SK-N-MC (cell line): ENCODE measurements at regions not wholly inside any gene's neighbourhood (a gene's known extent, or its start where the extent isn't known, plus 50 kb on each side); places are given as distances from the start of the nearest gene placed in this dataset.
A peak's percentile ranks its signal among the peaks of the same experiment; 100 is the strongest.
"Not testable (repeated sequence)": the region's sequence is repeated elsewhere in the genome, so short reads cannot be mapped to it uniquely, and the experiment has no call there.

Source experiments
- DNase-seq: peaks from one replicate; pipeline ENCODE4 v3.0.0-alpha.2; 2011; ENCODE audit warnings: low read depth, low spot score
- H3K27ac ChIP-seq: fragments of 200-600 bp; sonication (generic); 2 replicates; pipeline ENCODE4 v1.5.1; 2016; ENCODE audit warnings: mixed run types
- H3K36me3 ChIP-seq: fragments of 200-600 bp; sonication (generic); 2 replicates; pipeline ENCODE4 v1.6.1; 2017; ENCODE audit warnings: antibody characterized with exemption, low read length, mixed read lengths; ENCODE audit not compliant: insufficient read depth
- H3K4me3 ChIP-seq: fragments of 200-600 bp; sonication (generic); 2 replicates; pipeline ENCODE4 v1.5.1; 2016
- H3K9ac ChIP-seq: fragments of 200-600 bp; sonication (generic); 2 replicates; pipeline ENCODE4 v1.8.0; 2017; ENCODE audit warnings: mixed run types, mixed read lengths; ENCODE audit not compliant: insufficient read length
- H3K9me3 ChIP-seq: fragments of 200-600 bp; sonication (generic); 2 replicates; pipeline ENCODE4 v1.6.1; 2017; ENCODE audit warnings: low read depth, mild to moderate bottlenecking, antibody characterized with exemption, low read length, moderate library complexity, mixed read lengths
- EZH2 ChIP-seq: fragments of 200-600 bp; sonication (generic); IDR thresholded peaks from one replicate; pipeline ENCODE4 v1.6.1; 2017; ENCODE audit warnings: antibody characterized with exemption
- FOXP2 ChIP-seq: optimal IDR thresholded peaks from 2 replicates; pipeline ENCODE3; 2011; ENCODE audit warnings: mild to moderate bottlenecking, moderate library complexity; ENCODE audit not compliant: insufficient read depth; ENCODE audit errors: extremely low read length, control extremely low read depth
- POLR2AphosphoS5 ChIP-seq: IDR thresholded peaks from 2 replicates; pipeline ENCODE4 v1.6.1; 2012; ENCODE audit warnings: mild to moderate bottlenecking, low read depth, low read length, borderline replicate concordance

- H3K9me3 ChIP-seq = no peaks in the 10 kb centered on the region
- H3K4me3 ChIP-seq = no peak overlapping the region
- no peak overlapping the region for H3K9ac ChIP-seq
- no peak for TF ChIP-seq EZH2
- no peak for TF ChIP-seq FOXP2
- DNase-seq = no peak
- H3K27ac ChIP-seq = no peak overlapping the region
- H3K36me3 ChIP-seq = no peaks in the 10 kb centered on the region
These were observed 151.2 kb upstream of the RORA start for GRCh38 chr15:61380270-61380669.

GRCh38 chr15:61379005-61379404 is 149.9 kb upstream of the RORA start:
- TF ChIP-seq POLR2AphosphoS5 (no peak), EZH2 (no peak), FOXP2 (no peak)
- H3K4me3 ChIP-seq = no peak overlapping the region
- no peak overlapping the region for H3K27ac ChIP-seq
- DNase-seq = no peak
- no peak overlapping the region for H3K9ac ChIP-seq
- H3K36me3 ChIP-seq = no peaks in the 10 kb centered on the region
- no peaks in the 10 kb centered on the region for H3K9me3 ChIP-seq

- H3K27ac ChIP-seq = no peak overlapping the region
- no peak for DNase-seq
- no peak overlapping the region for H3K9ac ChIP-seq
- no peaks in the 10 kb centered on the region for H3K36me3 ChIP-seq
- no peak overlapping the region for H3K4me3 ChIP-seq
- no peaks in the 10 kb centered on the region for H3K9me3 ChIP-seq
- TF ChIP-seq POLR2AphosphoS5 (no peak), EZH2 (no peak), FOXP2 (no peak)
These were observed 147.9 kb upstream of the RORA start for GRCh38 chr15:61376961-61377360.

- Histone ChIP-seq H3K9me3 (no peaks in the 10 kb centered on the region), H3K9ac (no peak overlapping the region), H3K36me3 (no peaks in the 10 kb centered on the region), H3K27ac (no peak overlapping the region), H3K4me3 (no peak overlapping the region)
- DNase-seq = no peak
- TF ChIP-seq FOXP2 (no peak), POLR2AphosphoS5 (no peak), EZH2 (no peak)
These were observed 147.4 kb upstream of the RORA start for GRCh38 chr15:61376516-61376915.

GRCh38 chr15:61374848-61375247 is 145.7 kb upstream of the RORA start:
- no peak overlapping the region for H3K9ac ChIP-seq
- no peaks in the 10 kb centered on the region for H3K36me3 ChIP-seq
- no peak overlapping the region for H3K27ac ChIP-seq
- no peak for DNase-seq
- TF ChIP-seq EZH2 = no peak
- TF ChIP-seq FOXP2 = no peak
- TF ChIP-seq POLR2AphosphoS5 = no peak
- H3K4me3 ChIP-seq = no peak overlapping the region
- H3K9me3 ChIP-seq = no peaks in the 10 kb centered on the region

- Histone ChIP-seq H3K27ac (no peak overlapping the region), H3K9me3 (no peaks in the 10 kb centered on the region), H3K36me3 (no peaks in the 10 kb centered on the region), H3K9ac (no peak overlapping the region), H3K4me3 (no peak overlapping the region)
- TF ChIP-seq FOXP2 (no peak), POLR2AphosphoS5 (no peak), EZH2 (no peak)
- DNase-seq = no peak
These were observed 138.9 kb upstream of the RORA start for GRCh38 chr15:61367953-61368352.

- peak overlapping the region; percentile 98 for H3K27ac ChIP-seq
- no peak for DNase-seq
- no peaks in the 10 kb centered on the region for H3K9me3 ChIP-seq
- no peak for TF ChIP-seq FOXP2
- TF ChIP-seq EZH2 = no peak
- no peak for TF ChIP-seq POLR2AphosphoS5
- H3K36me3 ChIP-seq = no peaks in the 10 kb centered on the region
- peak overlapping the region; percentile 39 for H3K9ac ChIP-seq
- peak overlapping the region; percentile 82 for H3K4me3 ChIP-seq
These were observed 135.8 kb upstream of the RORA start for GRCh38 chr15:61364871-61365270.

GRCh38 chr15:61362912-61363311 is 133.8 kb upstream of the RORA start:
- not testable (repeated sequence) for H3K27ac ChIP-seq, H3K9ac ChIP-seq, H3K9me3 ChIP-seq, H3K36me3 ChIP-seq, DNase-seq, H3K4me3 ChIP-seq

- DNase-seq = no peak
- no peak overlapping the region for H3K27ac ChIP-seq
- no peaks in the 10 kb centered on the region for H3K36me3 ChIP-seq
- H3K9ac ChIP-seq = no peak overlapping the region
- no peaks in the 10 kb centered on the region for H3K9me3 ChIP-seq
- H3K4me3 ChIP-seq = no peak overlapping the region
- TF ChIP-seq FOXP2 = no peak
- TF ChIP-seq POLR2AphosphoS5 = no peak
- TF ChIP-seq EZH2 = no peak
These were observed 115.2 kb upstream of the RORA start for GRCh38 chr15:61344293-61344692.
